ENCODE measurements at regions not wholly inside any gene's neighbourhood (a gene's known extent, or its start where the extent isn't known, plus 50 kb on each side); places are given as distances from the start of the nearest gene placed in this dataset.

- Histone ChIP-seq H3K9ac (ENCODE audit: control insufficient read depth, insufficient read depth, low read length) (no peak overlapping the region), H3K4me1 (ENCODE audit: control insufficient read depth, insufficient read depth, low read length) (no peaks in the 10 kb centered on the region), H3K4me2 (ENCODE audit: control insufficient read depth, insufficient read depth) (no peak overlapping the region), H3K27me3 (replicated peaks in 1 of 2; ENCODE audit: control insufficient read depth in 2 of 2, insufficient read depth in 2 of 2, low read length in 1 of 2) (no peaks in the 10 kb centered on the region), H3K4me3 (no peak overlapping the region), H3K27ac (ENCODE audit: control insufficient read depth, insufficient read depth) (no peak overlapping the region), H4K20me1 (ENCODE audit: control insufficient read depth, insufficient read depth) (no peaks in the 10 kb centered on the region), H3K9me3 (replicated peaks; ENCODE audit: control insufficient read depth, insufficient read depth, low read length) (no peaks in the 10 kb centered on the region), H3K79me2 (ENCODE audit: control insufficient read depth, insufficient read depth, low read length) (peaks cover 1% of the 10 kb centered on the region; the same call in 1 of the 2 replicates), H3K36me3 (ENCODE audit: control insufficient read depth in 2 of 2, insufficient read depth in 2 of 2, low read length in 1 of 2) (peaks cover 0 to 3% of the 10 kb centered on the region in 2 experiments; a peak in 3 of 4 replicates), H2AFZ (ENCODE audit: control insufficient read depth, low read depth, low read length) (no peak overlapping the region)
- WGBS (ENCODE audit: insufficient coverage, insufficient replicate concordance, low lambda C conversion rate, missing lambda C conversion rate): 81% methylated on average over 6 of the region's 6 CpGs
- POLR2A ChIA-PET: no interaction called here
- no peak for TF ChIP-seq CREM (IDR thresholded peaks at IDR 0.05; ENCODE audit: low read depth)
- no peak for TF ChIP-seq TARDBP (IDR thresholded peaks at IDR 0.05; ENCODE audit: borderline replicate concordance)
- no peak for TF ChIP-seq ATF2 (IDR thresholded peaks at IDR 0.05; ENCODE audit: low read length)
- TF ChIP-seq HDAC2 (IDR thresholded peaks at IDR 0.05): no peak
- TF ChIP-seq POLR2AphosphoS5 (IDR thresholded peaks at IDR 0.05; ENCODE audit: low read length): 0 out of 2 replicates have a peak, but pooled peaks have one; percentile 22
- no peak for TF ChIP-seq ZNF622 (IDR thresholded peaks at IDR 0.05)
- SMC1A ChIA-PET (ENCODE audit: uncharacterized antibody, unreplicated experiment): no interaction called here
- in situ Hi-C loops (cut with MboI): no loop called here
- BruUV-seq (replicated peaks): no TSS peak
- RAD21 ChIA-PET (ENCODE audit: unreplicated experiment): no interaction called here
- CTCF ChIA-PET: no interaction called here
- FAIRE-seq (no peak), ATAC-seq (no peak), DNase-seq (ENCODE audit: low read depth, low spot score) (no peak)
- intact Hi-C loops (cut with micrococcal nuclease; ENCODE audit: unreplicated experiment): no loop called here
Observed at GRCh38 chr6:30264743-30265142, 51.5 kb upstream of the TRIM26 start.

GRCh38 chr6:30263734-30264133 is 50.5 kb upstream of the TRIM26 start:
- in situ Hi-C loops (cut with MboI): no loop called here
- no peak for TF ChIP-seq PML (IDR thresholded peaks at IDR 0.05; ENCODE audit: low read length)
- TF ChIP-seq ETV6 (conservative IDR thresholded peaks at IDR 0.05 in 1 of 2, IDR thresholded peaks at IDR 0.05 in 1 of 2; ENCODE audit: borderline replicate concordance in 1 of 2, low read depth in 1 of 2): no peak
- no peak for TF ChIP-seq E2F8 (IDR thresholded peaks at IDR 0.05; ENCODE audit: low read depth, partially characterized antibody)
- no peak for TF ChIP-seq ZSCAN29 (IDR thresholded peaks at IDR 0.05)
- TF ChIP-seq RAD51 (IDR thresholded peaks at IDR 0.05): no peak
- TF ChIP-seq EGR1 (IDR thresholded peaks at IDR 0.05; ENCODE audit: borderline replicate concordance in 1 of 2, low read depth in 2 of 2, low read length in 2 of 2): no peak
- no peak for TF ChIP-seq SIN3A (IDR thresholded peaks at IDR 0.05; ENCODE audit: low read depth, low read length)
- no peak for TF ChIP-seq POLR2AphosphoS5 (IDR thresholded peaks at IDR 0.05; ENCODE audit: low read length)
- no peak for TF ChIP-seq FOXM1 (IDR thresholded peaks at IDR 0.05; ENCODE audit: low read depth, low read length)
- TF ChIP-seq ZNF24 (IDR thresholded peaks at IDR 0.05): no peak
- TF ChIP-seq BCL11A (IDR thresholded peaks at IDR 0.05; ENCODE audit: low read depth, low read length): no peak
- TF ChIP-seq ZNF622 (IDR thresholded peaks at IDR 0.05): no peak
- no peak for TF ChIP-seq GABPA (IDR thresholded peaks at IDR 0.05; ENCODE audit: low read depth)

More at GRCh38 chr6:30263734-30264133, 50.5 kb upstream of the TRIM26 start:
- POLR2A ChIA-PET: no interaction called here
- H3K4me3 ChIP-seq: no peak overlapping the region
- H3K36me3 ChIP-seq (ENCODE audit: control insufficient read depth in 2 of 2, insufficient read depth in 2 of 2, low read length in 1 of 2): peaks cover 0 to 3% of the 10 kb centered on the region in 2 experiments; a peak in 3 of 4 replicates
- no peak overlapping the region for H2AFZ ChIP-seq (ENCODE audit: control insufficient read depth, low read depth, low read length)
- SMC1A ChIA-PET (ENCODE audit: uncharacterized antibody, unreplicated experiment): no interaction called here
- FAIRE-seq: no peak
- no peaks in the 10 kb centered on the region for H3K9me3 ChIP-seq (replicated peaks; ENCODE audit: control insufficient read depth, insufficient read depth, low read length)
- H3K4me1 ChIP-seq (ENCODE audit: control insufficient read depth, insufficient read depth, low read length): peaks cover 3% of the 10 kb centered on the region; the same call in 1 of the 2 replicates
- RAD21 ChIA-PET (ENCODE audit: unreplicated experiment): no interaction called here
- CTCF ChIA-PET: no interaction called here
- no peaks in the 10 kb centered on the region for H3K27me3 ChIP-seq (replicated peaks in 1 of 2; ENCODE audit: control insufficient read depth in 2 of 2, insufficient read depth in 2 of 2, low read length in 1 of 2)
- no peak for DNase-seq (ENCODE audit: low read depth, low spot score)
- H3K4me2 ChIP-seq (ENCODE audit: control insufficient read depth, insufficient read depth): no peak overlapping the region
- H3K27ac ChIP-seq (ENCODE audit: control insufficient read depth, insufficient read depth): no peak overlapping the region
- no peak overlapping the region for H3K9ac ChIP-seq (ENCODE audit: control insufficient read depth, insufficient read depth, low read length)
- no peak for ATAC-seq
- 72% methylated on average over 5 of the region's 5 CpGs for WGBS (ENCODE audit: insufficient coverage, insufficient replicate concordance, low lambda C conversion rate, missing lambda C conversion rate)
- TSS peak; percentile 3 for BruUV-seq (replicated peaks)
- H3K79me2 ChIP-seq (ENCODE audit: control insufficient read depth, insufficient read depth, low read length): peaks cover 1% of the 10 kb centered on the region; the same call in 1 of the 2 replicates
- intact Hi-C loops (cut with micrococcal nuclease; ENCODE audit: unreplicated experiment): no loop called here
- H4K20me1 ChIP-seq (ENCODE audit: control insufficient read depth, insufficient read depth): no peaks in the 10 kb centered on the region

Data from GM12878 (cell line).